ENCODE measurements at regions not wholly inside any gene's neighbourhood (a gene's known extent, or its start where the extent isn't known, plus 50 kb on each side); places are given as distances from the start of the nearest gene placed in this dataset.

- no peak for DNase-seq
- Histone ChIP-seq H4K5ac (ENCODE audit: insufficient read length, low read depth, low read length) (no peak overlapping the region), H3K27me3 (ENCODE audit: insufficient read depth, low read length) (no peaks in the 10 kb centered on the region), H3T11ph (ENCODE audit: low read length) (no peak overlapping the region), H3K9ac (ENCODE audit: extremely low read depth, insufficient read length, low read length) (no peak overlapping the region), H3K14ac (ENCODE audit: insufficient read depth, low read length) (no peak overlapping the region), H3K79me1 (ENCODE audit: insufficient read depth, low read depth, low read length, poor library complexity, severe bottlenecking) (no peaks in the 10 kb centered on the region), H4K20me1 (ENCODE audit: control insufficient read depth, insufficient read depth, insufficient read length) (no peaks in the 10 kb centered on the region), H3K4me1 (ENCODE audit: insufficient read depth, low read length) (no peaks in the 10 kb centered on the region; the same call in 1 of the 2 replicates), H2BK5ac (ENCODE audit: insufficient read length, low read length) (no peak overlapping the region), H2BK15ac (ENCODE audit: low read depth, low read length) (no peak overlapping the region), H3K4me2 (ENCODE audit: insufficient read depth, insufficient read length, low read length) (no peak overlapping the region), H3K9me3 (ENCODE audit: control insufficient read depth, low read depth, low read length) (no peaks in the 10 kb centered on the region), H4K8ac (replicated peaks; ENCODE audit: insufficient read length, low read depth, low read length) (no peak overlapping the region), H2BK20ac (ENCODE audit: low read depth, low read length, poor library complexity, severe bottlenecking) (no peak overlapping the region), H2AFZ (ENCODE audit: low read length) (no peak overlapping the region), H2AK5ac (ENCODE audit: insufficient read length, low read length) (no peak overlapping the region), H3K4ac (ENCODE audit: low read depth, low read length) (no peak overlapping the region), H2BK120ac (ENCODE audit: low read depth, low read length, poor library complexity, severe bottlenecking) (no peak overlapping the region), H2BK12ac (ENCODE audit: insufficient read length, low read depth, low read length) (no peak overlapping the region), H3K23me2 (ENCODE audit: insufficient read length, low read depth, low read length, poor library complexity, severe bottlenecking) (no peaks in the 10 kb centered on the region), H3K27ac (ENCODE audit: insufficient read length, low read depth, low read length) (no peak overlapping the region), H3K56ac (ENCODE audit: insufficient read length, low read depth, low read length) (no peak overlapping the region), H3K18ac (ENCODE audit: insufficient read length, low read depth, low read length) (no peak overlapping the region), H3K79me2 (ENCODE audit: insufficient read depth, low read length) (no peaks in the 10 kb centered on the region), H3K23ac (ENCODE audit: insufficient read length, low read depth, low read length) (no peak overlapping the region), H4K91ac (ENCODE audit: insufficient read length, low read depth, low read length) (no peak overlapping the region)
- H3K4me3 Mint-ChIP-seq, result no peak overlapping the region
- no peak for TF ChIP-seq CTCF (conservative IDR thresholded peaks at IDR 0.05)
- H3K27me3 Mint-ChIP-seq (ENCODE audit: low read depth), result peaks cover 2% of the 10 kb centered on the region; the same call in 1 of the 2 replicates
- peaks cover 46 to 73% of the 10 kb centered on the region in 2 experiments for H3K9me3 Mint-ChIP-seq
- WGBS (ENCODE audit: extremely low coverage, insufficient read length, low lambda C conversion rate), result no CpG with 5 or more reads among the region's 7 CpGs
- peaks cover 3 to 13% of the 10 kb centered on the region in 2 experiments; a peak in 3 of 4 replicates for H3K4me1 Mint-ChIP-seq
- H3K27ac Mint-ChIP-seq, result no peak overlapping the region
- H3K36me3 Mint-ChIP-seq (ENCODE audit: insufficient read depth in 1 of 3, low read depth in 3 of 3), result peaks cover 0 to 3% (median 3%) of the 10 kb centered on the region in 3 experiments; a peak in 4 of 7 replicates
Measured at GRCh38 chrX:39534949-39535348, 562.8 kb downstream of the BCOR start.

Data from H9 (cell line).